HG02938 (cell line): ENCODE measurements at regions not wholly inside any gene's neighbourhood (a gene's known extent, or its start where the extent isn't known, plus 50 kb on each side); places are given as distances from the start of the nearest gene placed in this dataset.
A peak's percentile ranks its signal among the peaks of the same experiment; 100 is the strongest.

Experiments used
- ATAC-seq: cut with Tn5 transposase; IDR thresholded peaks from one replicate; pipeline ENCODE4 v1.9.1; 2021; ENCODE audit warnings: mild to moderate bottlenecking, moderate library complexity; ENCODE audit not compliant: unreplicated experiment

DNA sequence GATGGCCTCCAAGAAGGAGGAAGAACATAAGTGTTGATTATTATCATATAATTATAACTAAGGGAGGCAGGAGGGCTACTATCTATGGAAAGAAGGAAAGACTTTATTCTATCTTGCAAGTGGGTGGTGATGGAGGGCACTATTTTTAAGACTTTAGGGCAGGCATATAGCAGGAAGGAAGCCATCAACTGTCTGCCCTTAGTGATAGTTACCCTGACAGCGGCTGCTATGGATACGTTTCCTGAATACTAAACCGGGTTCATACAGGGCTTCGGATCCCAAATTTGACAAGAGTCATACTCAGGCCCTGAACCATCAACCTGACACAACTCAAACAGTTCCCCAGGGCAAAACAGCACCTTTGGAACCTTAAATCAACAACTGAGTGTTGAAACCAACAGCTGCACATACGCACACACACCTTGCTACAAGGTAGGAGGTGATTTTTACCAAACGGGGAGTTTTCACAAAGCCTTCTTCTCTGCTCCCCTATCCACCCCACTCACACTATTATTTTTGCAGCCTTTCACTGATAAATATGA is 397.2 kb downstream of the OMA1 start:
- no peak for ATAC-seq

DNA sequence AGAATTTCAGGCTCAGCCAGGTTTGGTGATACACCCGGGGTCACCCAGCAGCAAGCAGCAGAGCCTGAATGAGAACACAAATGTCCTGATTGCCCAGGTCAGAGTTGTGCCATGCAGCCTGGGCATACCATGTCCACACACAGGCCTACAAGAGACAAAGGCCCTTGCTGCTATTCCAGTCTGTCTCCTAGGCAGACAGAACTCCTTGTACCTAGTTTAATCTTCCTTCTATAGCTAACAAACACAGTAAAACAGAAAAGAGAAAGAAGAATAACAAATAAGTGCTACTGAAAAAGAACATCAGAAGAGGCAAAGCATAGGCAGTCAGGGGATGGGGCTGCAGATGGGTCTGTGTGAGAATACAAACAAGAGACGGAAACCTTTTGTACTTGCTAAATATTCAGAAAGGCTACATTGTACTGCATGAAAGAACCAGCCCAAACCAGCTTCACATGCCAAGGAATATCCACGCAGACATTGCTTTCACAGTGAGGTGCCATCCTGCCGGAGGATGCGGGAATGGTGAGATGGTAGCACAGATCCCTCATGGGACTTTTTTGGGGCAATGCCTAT is 401.7 kb downstream of the OMA1 start:
- no peak for ATAC-seq

DNA sequence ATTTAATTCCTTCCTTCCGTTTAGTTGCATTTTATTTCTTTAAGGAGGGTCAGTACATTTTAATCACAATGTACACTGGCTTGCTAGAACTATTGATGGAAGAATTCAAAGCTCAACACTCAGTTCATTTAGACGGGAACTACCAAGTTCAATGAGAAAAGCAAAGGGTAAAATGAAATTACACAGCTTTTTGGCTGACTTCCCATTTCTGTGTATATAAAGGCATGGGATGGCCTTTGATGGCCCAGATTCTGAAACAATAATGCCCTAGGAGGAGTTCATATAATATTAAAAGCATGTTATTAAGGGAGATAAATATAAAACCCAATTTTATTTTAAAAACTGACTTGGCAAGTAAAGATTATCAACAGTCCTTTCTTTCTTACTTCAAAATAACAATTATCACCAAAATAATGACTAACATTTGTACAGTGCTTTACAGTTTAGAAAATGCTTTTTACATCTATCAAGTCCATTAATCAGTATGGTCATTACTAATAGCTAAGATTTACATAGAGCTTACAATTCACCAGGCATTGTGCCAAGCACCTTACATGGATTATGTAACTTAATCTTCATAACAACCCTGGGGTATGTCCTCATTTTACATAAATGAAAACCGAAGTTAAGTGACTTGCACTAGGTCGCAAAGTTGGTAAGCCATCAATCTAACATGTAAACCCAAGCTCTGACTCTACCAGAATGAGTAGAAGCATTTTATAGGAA is 402.4 kb downstream of the OMA1 start:
- no peak for ATAC-seq

DNA sequence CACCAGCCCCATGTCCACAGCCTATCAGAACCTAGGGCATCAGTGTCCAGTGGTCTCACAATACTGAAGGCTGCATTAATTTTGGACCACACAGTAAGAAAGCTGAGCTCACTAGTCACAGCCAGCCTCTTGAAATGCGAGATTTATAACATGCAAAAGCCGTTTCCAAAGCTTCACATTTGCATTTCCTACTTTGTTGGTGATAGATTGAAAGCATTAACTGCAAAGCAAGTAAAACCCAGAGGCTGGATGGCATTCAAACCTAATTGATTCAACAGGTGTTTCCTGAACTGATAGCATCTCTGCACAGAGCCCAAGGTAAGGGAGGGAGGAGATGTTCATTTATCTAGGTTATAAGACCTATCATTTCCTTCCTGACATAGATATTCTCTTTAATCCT is 410.1 kb downstream of the OMA1 start:
- ATAC-seq = no peak

DNA sequence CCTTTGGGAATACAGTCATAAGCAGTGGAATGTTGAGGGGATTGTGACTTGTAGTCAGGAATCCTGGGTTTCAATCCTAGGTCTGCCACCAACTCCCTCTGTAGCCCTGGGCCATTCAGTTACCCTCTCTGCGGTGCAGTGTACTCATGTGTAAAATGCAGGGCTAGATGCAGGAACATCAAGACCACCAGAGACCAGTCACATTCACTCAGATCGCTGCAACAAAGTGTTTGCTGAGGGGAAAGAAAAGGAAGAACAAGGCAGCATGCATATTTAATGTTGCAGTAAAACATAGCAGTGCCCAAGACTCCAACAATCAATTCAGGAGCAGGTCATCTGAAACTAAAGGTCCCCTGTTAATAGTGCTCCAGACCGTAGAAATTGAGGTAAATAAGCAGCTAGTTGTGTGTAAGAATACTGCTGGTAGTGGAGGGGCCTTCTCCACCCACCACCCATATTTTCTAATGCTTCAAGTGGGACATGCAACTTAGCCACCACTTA is 410.7 kb downstream of the OMA1 start:
- ATAC-seq = no peak

DNA sequence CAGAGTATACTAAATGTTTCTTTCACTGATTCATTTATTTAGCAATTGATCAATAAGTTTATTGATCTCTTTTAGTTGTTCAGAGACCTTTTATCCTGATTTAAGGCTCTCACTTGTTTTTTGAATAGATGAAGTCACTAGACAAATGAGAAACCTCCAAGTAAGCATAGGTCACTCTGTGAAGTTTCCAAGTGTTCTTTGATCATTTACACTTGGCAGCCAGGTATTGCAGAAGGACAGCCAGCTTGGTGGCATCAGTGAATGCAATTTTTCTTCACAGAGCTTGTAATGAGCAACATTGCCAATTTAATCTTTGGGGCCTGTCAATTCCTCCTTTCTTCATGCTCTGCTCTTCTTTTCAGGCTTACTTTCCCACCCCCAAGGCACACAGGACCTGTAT is 413.0 kb downstream of the OMA1 start:
- ATAC-seq = no peak

DNA sequence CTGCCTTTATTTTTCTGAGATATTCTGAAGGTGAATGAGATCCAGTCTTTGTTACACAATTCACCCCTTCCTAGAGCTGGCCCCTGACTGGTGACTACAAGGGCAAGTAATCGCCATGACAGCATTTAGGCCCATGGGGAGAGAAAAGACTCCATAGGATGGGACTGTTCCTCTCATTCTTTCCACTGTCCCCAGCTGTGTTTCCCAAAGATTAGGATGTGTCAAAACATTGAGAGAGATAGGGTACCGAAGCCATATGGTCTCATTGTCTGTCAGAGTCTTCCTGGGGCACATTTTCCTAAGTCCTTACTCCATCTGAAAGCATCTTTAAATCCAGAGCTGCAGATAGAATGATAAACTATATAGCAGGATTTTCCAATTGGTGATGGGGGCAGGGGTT is 423.5 kb downstream of the OMA1 start:
- ATAC-seq = no peak

DNA sequence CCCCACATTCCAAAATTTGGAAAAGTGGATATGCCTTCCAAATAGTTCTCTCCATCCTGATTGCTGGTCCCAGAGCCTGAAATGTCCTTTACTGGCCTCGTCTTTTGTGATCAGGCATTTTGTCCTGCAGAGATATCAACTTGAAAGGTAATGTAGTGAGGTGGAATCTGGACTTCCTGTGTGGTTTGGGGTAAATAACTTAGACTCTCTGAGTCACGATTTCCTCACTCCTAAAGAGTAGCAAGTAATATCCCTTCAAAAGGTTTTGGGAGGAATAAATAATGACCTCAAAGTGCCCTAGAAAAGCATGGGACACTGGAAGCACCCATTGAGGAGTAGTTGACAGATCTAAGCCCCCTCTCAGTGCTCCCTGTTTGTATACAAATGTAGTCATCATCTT is 426.6 kb downstream of the OMA1 start:
- no peak for ATAC-seq

DNA sequence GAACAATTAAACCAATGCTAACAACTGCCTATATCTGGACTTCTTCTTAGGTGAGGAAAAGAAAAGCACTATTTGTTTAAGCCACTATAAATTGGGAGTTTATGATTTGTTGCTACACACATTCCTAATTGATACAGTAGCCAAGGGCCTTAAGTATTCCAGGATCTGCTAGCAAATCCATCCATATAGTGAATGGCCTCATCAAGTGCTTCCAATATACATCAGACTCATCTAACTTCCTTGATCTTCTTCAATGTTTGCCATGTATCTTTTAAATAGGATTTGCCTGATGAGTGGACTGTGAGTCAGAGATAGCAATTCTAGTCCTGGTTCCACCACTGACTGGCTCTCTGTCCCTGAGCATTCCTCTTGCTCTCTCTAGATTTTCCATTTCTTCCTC is 430.2 kb downstream of the OMA1 start:
- no peak for ATAC-seq

DNA sequence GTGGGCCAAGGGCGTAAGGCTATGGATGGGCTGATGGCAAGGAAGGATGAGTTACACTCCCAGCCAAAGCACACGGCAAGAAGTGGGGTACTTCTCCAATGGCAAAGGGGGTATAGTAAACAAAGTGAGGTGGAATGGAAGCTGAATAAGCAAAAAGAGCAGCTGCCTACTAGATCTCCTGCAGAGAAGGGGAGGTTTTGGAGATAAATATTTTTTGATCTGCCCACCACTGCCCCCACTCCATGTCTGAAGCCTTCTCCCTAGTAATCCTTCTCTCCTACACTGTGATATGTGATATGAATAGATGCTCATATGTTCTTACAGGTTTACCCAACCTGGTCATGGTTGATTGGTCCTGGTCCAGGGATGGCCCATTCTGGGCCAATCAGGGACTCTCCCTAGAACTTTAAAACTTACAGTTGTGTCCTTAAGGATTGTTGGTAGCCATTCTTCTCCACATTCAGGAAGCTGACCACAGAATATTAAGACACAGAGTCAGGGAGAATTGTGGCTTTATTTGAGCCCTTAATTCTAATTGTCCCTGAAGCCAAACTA is 436.8 kb downstream of the OMA1 start:
- ATAC-seq = no peak

DNA sequence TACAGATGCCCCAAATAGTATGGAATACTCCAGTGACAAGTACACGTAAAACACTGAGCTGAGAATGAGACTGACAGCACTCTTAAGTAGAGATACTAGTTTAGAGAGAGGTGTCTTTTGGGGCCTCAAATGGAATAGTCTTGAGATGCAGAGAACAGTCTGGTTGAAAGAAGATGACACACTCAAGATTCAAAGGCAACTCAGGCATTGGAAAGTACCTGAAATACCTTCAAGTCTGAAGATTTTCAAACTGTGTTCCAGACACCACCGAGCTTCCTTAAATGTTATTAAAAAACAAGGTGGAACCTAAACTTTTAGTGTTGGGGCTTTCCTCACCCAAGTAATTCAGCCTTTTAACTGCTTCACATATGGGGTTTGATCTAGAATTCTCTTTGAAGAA is 437.7 kb downstream of the OMA1 start:
- no peak for ATAC-seq

DNA sequence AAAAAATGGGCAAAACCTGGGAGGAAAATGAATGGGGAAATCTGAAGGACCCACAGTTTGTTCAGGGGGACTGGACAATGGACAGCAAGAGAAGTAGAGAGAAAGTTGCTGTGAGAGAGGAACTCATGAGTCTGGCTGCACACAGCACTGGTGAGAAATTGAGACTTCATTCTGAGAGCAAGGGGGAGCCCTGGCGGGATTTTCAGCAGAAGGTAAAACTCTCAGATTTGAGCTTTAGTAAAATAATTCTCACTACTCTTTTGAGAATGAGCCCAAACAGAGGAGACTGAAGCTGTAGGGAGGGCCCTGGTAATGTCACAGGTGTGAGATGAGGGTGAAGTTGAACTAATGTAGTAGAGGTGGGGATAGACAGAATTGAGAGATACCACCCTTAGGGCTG is 438.6 kb downstream of the OMA1 start:
- ATAC-seq = no peak

DNA sequence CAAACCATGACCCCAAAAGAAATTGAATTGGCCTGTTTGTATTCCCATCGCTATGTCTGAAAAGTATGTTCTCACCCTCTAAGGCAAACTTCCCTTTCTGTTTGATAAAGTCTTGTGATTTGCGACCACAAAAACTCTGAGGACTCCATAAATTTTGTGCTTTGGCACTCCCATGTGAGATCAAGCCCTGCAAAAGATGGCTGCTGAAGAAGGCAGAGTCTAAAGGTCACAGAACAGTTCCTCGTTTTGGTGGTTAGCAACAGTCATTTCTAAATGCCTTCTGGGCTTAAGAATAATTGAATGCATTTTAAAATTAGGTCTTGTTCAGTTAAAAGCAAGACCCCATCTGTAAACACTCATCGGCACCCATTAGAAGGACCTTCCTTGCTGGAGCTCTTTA is 441.6 kb downstream of the OMA1 start:
- peak; percentile 93 for ATAC-seq

DNA sequence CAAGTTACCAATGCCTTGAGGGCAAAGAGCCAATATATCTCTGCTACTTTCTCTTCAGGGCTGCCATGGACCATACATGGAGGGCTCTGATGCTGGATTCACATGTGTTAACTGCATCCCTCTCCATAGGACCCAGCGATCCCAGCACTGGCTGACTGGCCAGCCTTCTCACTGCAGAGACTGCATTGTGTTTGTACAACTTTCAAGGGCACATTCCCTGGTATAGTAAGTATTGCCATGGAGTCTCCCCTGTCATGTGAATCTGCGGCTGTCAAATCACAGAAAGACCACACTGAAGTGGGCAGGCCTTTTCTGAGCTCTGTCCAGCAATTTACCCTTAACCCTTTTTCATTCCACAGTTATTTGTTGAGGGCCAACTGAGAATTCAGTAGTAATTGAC is 449.8 kb downstream of the OMA1 start:
- no peak for ATAC-seq

DNA sequence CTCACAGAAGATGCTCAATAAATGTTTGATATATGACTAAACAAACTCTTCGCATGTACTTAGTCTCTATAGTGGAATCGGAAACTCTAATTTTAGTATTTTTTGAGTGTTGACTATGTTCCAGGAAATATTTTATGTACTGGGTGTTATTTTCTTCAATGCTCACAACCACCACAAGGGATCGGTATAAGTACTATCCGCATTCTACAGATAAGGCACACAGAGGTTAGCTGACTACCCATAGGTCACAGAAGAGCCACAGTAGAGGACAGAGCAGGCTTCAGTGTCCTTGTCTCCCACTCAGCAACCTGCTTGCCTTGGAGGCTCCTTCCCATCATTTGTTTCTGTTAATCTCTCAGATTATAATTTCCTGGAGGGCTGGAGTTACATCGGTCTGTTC is 451.3 kb downstream of the OMA1 start:
- ATAC-seq = no peak

DNA sequence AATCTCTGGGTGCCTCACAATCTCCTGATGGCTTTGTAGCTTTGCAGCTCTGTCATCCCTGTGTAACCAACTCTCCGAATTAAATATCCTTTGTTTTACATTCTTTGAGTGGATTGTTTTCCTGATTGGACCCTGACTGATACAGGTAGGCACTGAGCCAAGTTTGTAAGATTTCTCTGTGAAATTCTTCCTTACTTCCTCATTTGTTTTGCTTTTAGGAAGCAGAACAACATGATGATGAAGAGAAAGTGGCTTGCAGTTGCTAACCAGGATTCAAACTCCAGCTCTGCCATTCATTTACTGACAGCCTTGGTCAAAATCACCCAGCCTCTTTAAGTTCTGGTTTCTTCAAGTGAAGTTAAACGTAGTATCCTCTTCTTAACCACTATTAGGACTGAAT is 452.3 kb downstream of the OMA1 start:
- no peak for ATAC-seq

DNA sequence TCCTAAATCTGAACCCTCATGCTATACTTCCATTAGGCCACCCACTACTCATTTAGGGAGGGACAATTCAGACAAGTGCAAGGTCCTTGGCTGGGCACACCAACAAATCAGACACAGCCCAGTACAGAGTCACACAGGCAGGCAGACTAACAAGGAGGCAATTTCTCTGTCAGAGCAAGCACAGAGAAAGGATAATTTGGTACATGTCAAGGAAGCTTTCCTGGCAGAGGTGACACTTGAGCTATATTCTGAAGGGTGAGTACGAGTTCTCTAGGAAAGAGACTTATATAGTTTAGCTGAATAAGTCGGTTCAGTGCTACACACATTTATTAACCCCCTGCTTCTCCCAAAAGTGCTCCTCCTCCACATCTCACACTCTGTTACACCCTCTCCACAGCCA is 455.9 kb downstream of the OMA1 start:
- no peak for ATAC-seq

DNA sequence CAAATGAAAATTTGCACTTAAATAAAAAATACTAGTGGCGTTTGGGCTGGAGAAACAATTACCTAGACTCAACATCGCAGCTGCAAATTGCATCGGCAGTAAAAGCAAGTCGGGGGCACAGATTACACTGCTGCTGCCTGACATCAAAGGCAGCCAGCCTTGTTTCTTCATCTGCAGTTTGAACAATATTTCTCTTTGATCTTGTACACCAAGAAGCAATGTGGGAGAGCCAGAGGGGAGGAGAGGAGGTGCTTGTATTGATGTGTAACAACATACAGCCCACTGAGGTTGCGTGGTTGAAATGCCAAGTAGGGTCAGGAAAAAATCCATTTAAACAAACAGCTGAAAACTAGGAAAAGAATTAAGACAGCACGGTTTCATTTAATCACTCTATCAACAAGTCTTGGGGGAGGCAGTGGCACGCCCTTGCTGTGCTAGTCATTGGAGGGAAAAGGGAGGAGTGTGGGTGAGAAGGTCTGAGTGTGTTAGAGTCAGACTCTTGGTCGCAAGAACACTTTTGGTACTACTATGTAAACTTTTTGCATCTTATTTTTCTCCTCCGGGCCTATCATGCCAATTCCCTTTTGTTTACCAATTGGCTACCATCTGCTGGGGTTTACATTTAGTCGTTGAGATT is 456.5 kb downstream of the OMA1 start:
- ATAC-seq = no peak

DNA sequence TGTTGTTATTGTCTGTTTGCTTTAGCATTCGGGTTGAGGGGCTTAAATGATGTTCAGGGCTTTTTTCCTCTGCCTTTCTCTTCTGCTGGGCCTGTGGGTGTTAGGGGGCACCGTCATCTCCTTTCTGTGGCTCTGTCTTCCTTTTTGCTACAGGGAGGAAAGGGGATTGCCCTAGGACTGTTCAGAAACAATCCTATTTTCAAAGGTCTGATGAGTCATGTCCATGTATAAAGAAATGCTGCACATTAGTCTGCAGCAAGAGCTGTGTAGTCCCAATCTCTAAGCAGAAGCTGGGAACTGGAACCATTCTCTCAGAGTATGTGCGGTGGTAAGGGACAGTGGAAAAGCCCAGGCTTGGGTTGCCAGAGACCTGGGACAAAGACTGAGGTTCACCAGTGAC is 462.3 kb downstream of the OMA1 start:
- no peak for ATAC-seq

DNA sequence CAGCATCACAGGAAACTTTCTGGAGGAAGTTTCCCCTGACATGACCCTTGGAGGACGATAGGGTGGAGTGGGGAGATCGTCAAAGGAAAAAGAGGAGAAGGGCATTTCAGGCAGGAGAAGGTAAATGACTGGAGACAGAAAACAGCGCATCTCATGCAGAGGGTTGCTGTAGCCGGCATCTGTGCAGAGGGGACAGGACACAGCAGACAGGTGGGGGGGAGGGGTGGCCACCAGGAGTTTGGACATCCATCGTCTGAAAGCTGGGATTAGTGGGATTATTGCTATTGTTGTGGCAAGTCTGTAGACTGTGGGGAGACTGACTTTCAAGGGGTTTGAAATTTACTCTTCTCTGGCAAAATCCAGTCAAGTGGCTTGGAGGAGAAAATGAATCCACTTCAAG is 463.9 kb downstream of the OMA1 start:
- ATAC-seq = no peak

DNA sequence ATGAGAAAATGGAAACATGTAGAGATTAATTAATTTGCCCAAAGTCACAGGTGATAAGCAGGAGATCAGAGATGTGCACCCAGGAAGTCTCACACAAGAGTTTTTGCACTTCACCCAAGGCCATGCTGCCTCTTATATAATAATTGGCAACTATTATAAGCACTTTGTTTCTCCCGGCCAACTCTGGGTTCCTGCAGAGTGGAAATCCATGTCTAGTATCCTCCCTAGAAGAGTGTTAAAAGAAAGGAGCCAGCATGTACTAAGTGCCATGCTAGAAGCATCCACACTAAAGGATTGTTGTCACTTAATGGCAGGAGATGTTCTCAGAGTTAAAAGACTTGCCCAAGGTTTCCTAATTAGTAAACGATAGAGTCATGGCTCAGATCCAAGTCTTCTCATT is 470.3 kb downstream of the OMA1 start:
- no peak for ATAC-seq

DNA sequence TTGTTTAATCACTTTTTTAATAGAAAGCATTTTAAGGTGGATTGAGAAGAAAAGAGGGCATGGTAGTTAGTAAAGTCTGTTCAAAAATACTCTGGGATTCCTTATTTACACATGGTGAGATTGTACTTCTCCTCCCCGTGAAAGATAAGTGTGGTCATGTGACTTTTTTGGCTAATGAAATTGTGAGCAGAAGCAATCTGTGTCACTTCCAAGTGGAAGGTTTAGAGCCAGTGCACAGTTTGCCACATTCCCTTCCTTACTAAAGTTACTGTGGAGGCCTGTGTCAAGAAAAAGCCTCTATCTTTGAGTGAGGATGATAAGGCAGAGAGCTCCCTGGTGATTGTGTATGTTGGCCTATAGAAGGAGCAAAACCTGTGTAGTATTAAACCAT is 471.3 kb downstream of the OMA1 start:
- ATAC-seq = no peak
